DND-41 (cell line): ENCODE measurements at regions not wholly inside any gene's neighbourhood (a gene's known extent, or its start where the extent isn't known, plus 50 kb on each side); places are given as distances from the start of the nearest gene placed in this dataset.

Source experiments
- CTCF ChIP-seq: IDR thresholded peaks from 2 replicates; pipeline ENCODE4 v1.5.1; 2012; ENCODE audit warnings: borderline replicate concordance, low read length, moderate library complexity, mild to moderate bottlenecking; ENCODE audit not compliant: poor library complexity, severe bottlenecking; ENCODE audit errors: extremely low read depth
- EZH2 ChIP-seq: IDR thresholded peaks from 3 replicates; pipeline ENCODE4 v1.6.1; 2012; ENCODE audit warnings: borderline replicate concordance, low read depth, mild to moderate bottlenecking, moderate library complexity, low read length, inconsistent platforms; ENCODE audit not compliant: severe bottlenecking

- no peak for TF ChIP-seq CTCF
- no peak for TF ChIP-seq EZH2
Observed at GRCh38 chr2:175815537-175815936, 186.5 kb downstream of the LNPK start.
